H1 (cell line): ENCODE measurements at regions not wholly inside any gene's neighbourhood (a gene's known extent, or its start where the extent isn't known, plus 50 kb on each side); places are given as distances from the start of the nearest gene placed in this dataset.
A peak's percentile ranks its signal among the peaks of the same experiment; 100 is the strongest.

Experiments used
- ASH2L ChIP-seq: fragments of 200-600, 300-600 bp; sonication (generic); IDR thresholded peaks from one replicate; pipeline ENCODE4 v1.7.1; 2017; ENCODE audit warnings: low read length
- ATF2 ChIP-seq: IDR thresholded peaks from 2 replicates; pipeline ENCODE4 v1.6.1; 2012; ENCODE audit warnings: low read length, inconsistent platforms
- CEBPB ChIP-seq: IDR thresholded peaks from 2 replicates; pipeline ENCODE4 v1.6.1; 2012; ENCODE audit warnings: low read depth, low read length
- CTCF ChIP-seq, 3 experiments: IDR thresholded peaks; 1 replicate in 2 of 3; 2 replicates in 1 of 3; pipeline versions ENCODE4 v1.5.1 to v1.6.1; 2011; ENCODE audit warnings: low read length in 3 of 3, mild to moderate bottlenecking in 3 of 3, inconsistent platforms in 2 of 3, low read depth in 1 of 3, moderate library complexity in 1 of 3; ENCODE audit not compliant: insufficient read depth in 1 of 3; ENCODE audit errors: control extremely low read depth in 1 of 3
- E2F6 ChIP-seq: IDR thresholded peaks from 2 replicates; pipeline ENCODE4 v1.6.1; 2012; ENCODE audit warnings: inconsistent platforms
- EP300 ChIP-seq, 2 experiments: IDR thresholded peaks; 1 replicate in 1 of 2; 2 replicates in 1 of 2; pipeline ENCODE4 v1.6.1; 2011 to 2012; ENCODE audit warnings: low read depth in 2 of 2, low read length in 2 of 2, mild to moderate bottlenecking in 2 of 2, borderline replicate concordance in 1 of 2, inconsistent platforms in 1 of 2, moderate library complexity in 1 of 2
- EZH2 ChIP-seq: fragments of 200-600 bp; sonication (generic); IDR thresholded peaks from 2 replicates; pipeline ENCODE4 v1.7.1; 2012; ENCODE audit warnings: low read depth, mild to moderate bottlenecking, moderate library complexity, low read length, inconsistent platforms; ENCODE audit not compliant: severe bottlenecking
- HDAC2 ChIP-seq, 2 experiments: fragments of 300-600 bp in 1 of 2; sonication (generic) in 1 of 2; IDR thresholded peaks; 2 replicates each; pipeline ENCODE4 v1.6.1; 2011 to 2012; ENCODE audit warnings: low read depth in 2 of 2, low read length in 2 of 2, mild to moderate bottlenecking in 2 of 2, moderate library complexity in 2 of 2, borderline replicate concordance in 1 of 2, inconsistent platforms in 1 of 2
- JUND ChIP-seq: IDR thresholded peaks from 2 replicates; pipeline ENCODE4 v1.6.1; 2011; ENCODE audit warnings: mild to moderate bottlenecking, improper control_type of control experiment, low read length
- POLR2A ChIP-seq, 2 experiments: IDR thresholded peaks; 1 replicate in 1 of 2; 2 replicates in 1 of 2; pipeline ENCODE4 v1.6.1; 2011; ENCODE audit warnings: low read depth in 2 of 2, low read length in 2 of 2, mild to moderate bottlenecking in 2 of 2; ENCODE audit errors: control extremely low read depth in 1 of 2
- RNF2 ChIP-seq: fragments of 200-900, 300-1000 bp; sonication (generic); IDR thresholded peaks from 2 replicates; pipeline ENCODE4 v1.7.1; 2016; ENCODE audit warnings: borderline replicate concordance, low read depth, mild to moderate bottlenecking, antibody characterized with exemption, low read length; ENCODE audit not compliant: poor library complexity, severe bottlenecking; ENCODE audit errors: missing control alignments
- SP2 ChIP-seq: IDR thresholded peaks from 2 replicates; pipeline ENCODE4 v1.6.1; 2012; ENCODE audit warnings: mild to moderate bottlenecking, low read length, inconsistent platforms
- TF ChIP-seq, protein P1 (sequence below): IDR thresholded peaks from 2 replicates; pipeline ENCODE4 v1.6.1; 2012; ENCODE audit warnings: inconsistent platforms

GRCh38 chr2:176653479-176654443, 384.5 kb downstream of the MTX2 start:
- TF ChIP-seq CTCF (IDR thresholded peaks at IDR 0.05; ENCODE audit: control extremely low read depth in 1 of 3, insufficient read depth in 1 of 3, low read depth in 1 of 3, low read length in 3 of 3) (peak; percentile 81 to 89 (median 81)), JUND (no peak), SP2 (no peak), EP300 (IDR thresholded peaks at IDR 0.05; ENCODE audit: borderline replicate concordance in 1 of 2, low read depth in 2 of 2, low read length in 2 of 2) (no peak), CEBPB (no peak), POLR2A (IDR thresholded peaks at IDR 0.05; ENCODE audit: control extremely low read depth in 1 of 2, low read depth in 2 of 2, low read length in 2 of 2) (no peak), RNF2 (no peak), ASH2L (no peak), E2F6 (no peak), EZH2 (no peak), ATF2 (no peak), HDAC2 (IDR thresholded peaks at IDR 0.05; ENCODE audit: borderline replicate concordance in 1 of 2, low read depth in 2 of 2, low read length in 2 of 2) (no peak)
- TF ChIP-seq, protein P1, sequence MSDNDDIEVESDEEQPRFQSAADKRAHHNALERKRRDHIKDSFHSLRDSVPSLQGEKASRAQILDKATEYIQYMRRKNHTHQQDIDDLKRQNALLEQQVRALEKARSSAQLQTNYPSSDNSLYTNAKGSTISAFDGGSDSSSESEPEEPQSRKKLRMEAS, result no peak
